H9 (cell line): ENCODE measurements at regions not wholly inside any gene's neighbourhood (a gene's known extent, or its start where the extent isn't known, plus 50 kb on each side); places are given as distances from the start of the nearest gene placed in this dataset.

Experiments
- DNase-seq: peaks from one replicate; pipeline ENCODE4 v3.0.0-alpha.2; 2017
- H2AFZ ChIP-seq: one replicate; pipeline ENCODE4 v1.6.1; 2013; ENCODE audit warnings: mild to moderate bottlenecking, low read length, control low read depth, moderate library complexity
- H2AK5ac ChIP-seq: 2 replicates; pipeline ENCODE4 v1.6.1; 2013; ENCODE audit warnings: low read length, control low read depth, mixed read lengths; ENCODE audit not compliant: insufficient read length
- H2BK120ac ChIP-seq: one replicate; pipeline ENCODE4 v1.6.1; 2013; ENCODE audit warnings: low read depth, mild to moderate bottlenecking, low read length, control low read depth, inconsistent platforms; ENCODE audit not compliant: poor library complexity, severe bottlenecking
- H2BK12ac ChIP-seq: 2 replicates; pipeline ENCODE4 v1.6.1; 2013; ENCODE audit warnings: low read length, control low read depth, mixed read lengths, low read depth; ENCODE audit not compliant: insufficient read length
- H2BK15ac ChIP-seq: 2 replicates; pipeline ENCODE4 v1.6.1; 2013; ENCODE audit warnings: low read depth, low read length, control low read depth
- H2BK20ac ChIP-seq: one replicate; pipeline ENCODE4 v1.6.1; 2013; ENCODE audit warnings: low read depth, mild to moderate bottlenecking, low read length, control low read depth, inconsistent platforms; ENCODE audit not compliant: poor library complexity, severe bottlenecking
- H2BK5ac ChIP-seq: 2 replicates; pipeline ENCODE4 v1.6.1; 2013; ENCODE audit warnings: low read length, control low read depth, mixed read lengths; ENCODE audit not compliant: insufficient read length
- H3K14ac ChIP-seq: 2 replicates; pipeline ENCODE4 v1.6.1; 2013; ENCODE audit warnings: low read length, control low read depth; ENCODE audit not compliant: insufficient read depth
- H3K18ac ChIP-seq: 2 replicates; pipeline ENCODE4 v1.6.1; 2013; ENCODE audit warnings: low read depth, mild to moderate bottlenecking, mixed read lengths, low read length, control low read depth; ENCODE audit not compliant: insufficient read length
- H3K23ac ChIP-seq: 2 replicates; pipeline ENCODE4 v1.6.1; 2013; ENCODE audit warnings: low read length, control low read depth, mixed read lengths, low read depth; ENCODE audit not compliant: insufficient read length
- H3K23me2 ChIP-seq: 2 replicates; pipeline ENCODE4 v1.6.1; 2013; ENCODE audit warnings: low read depth, mild to moderate bottlenecking, mixed read lengths, low read length, control low read depth; ENCODE audit not compliant: insufficient read length, poor library complexity, severe bottlenecking
- H3K27ac ChIP-seq: 2 replicates; pipeline ENCODE4 v1.5.1; 2013; ENCODE audit warnings: low read length, control low read depth, mixed read lengths, low read depth; ENCODE audit not compliant: insufficient read length
- H3K27me3 ChIP-seq: 2 replicates; pipeline ENCODE4 v1.6.1; 2013; ENCODE audit warnings: low read length, control low read depth, inconsistent platforms; ENCODE audit not compliant: insufficient read depth
- H3K4ac ChIP-seq: 2 replicates; pipeline ENCODE4 v1.6.1; 2013; ENCODE audit warnings: low read depth, mild to moderate bottlenecking, control low read depth, inconsistent platforms, low read length, moderate library complexity
- H3K4me1 ChIP-seq: 2 replicates; pipeline ENCODE4 v1.6.1; 2013; ENCODE audit warnings: low read length, control low read depth, inconsistent platforms; ENCODE audit not compliant: insufficient read depth
- H3K4me2 ChIP-seq: 2 replicates; pipeline ENCODE4 v1.6.1; 2013; ENCODE audit warnings: low read length, control low read depth, mixed read lengths; ENCODE audit not compliant: insufficient read length, insufficient read depth
- H3K56ac ChIP-seq: 2 replicates; pipeline ENCODE4 v1.6.1; 2013; ENCODE audit warnings: low read depth, mild to moderate bottlenecking, mixed read lengths, low read length, control low read depth; ENCODE audit not compliant: insufficient read length
- H3K79me1 ChIP-seq: 2 replicates; pipeline ENCODE4 v1.6.1; 2013; ENCODE audit warnings: low read depth, mild to moderate bottlenecking, moderate library complexity, low read length, control low read depth, inconsistent platforms; ENCODE audit not compliant: insufficient read depth, poor library complexity, severe bottlenecking
- H3K79me2 ChIP-seq: 2 replicates; pipeline ENCODE4 v1.6.1; 2013; ENCODE audit warnings: low read length, control low read depth, inconsistent platforms; ENCODE audit not compliant: insufficient read depth
- H3K9ac ChIP-seq: 2 replicates; pipeline ENCODE4 v1.6.1; 2013; ENCODE audit warnings: low read length, control low read depth, mixed read lengths; ENCODE audit not compliant: insufficient read length; ENCODE audit errors: extremely low read depth
- H3K9me3 ChIP-seq: one replicate; pipeline ENCODE4 v1.6.1; 2013; ENCODE audit warnings: low read depth, low read length, inconsistent platforms; ENCODE audit not compliant: control insufficient read depth
- H3T11ph ChIP-seq: one replicate; pipeline ENCODE4 v1.6.1; 2013; ENCODE audit warnings: mild to moderate bottlenecking, low read length, control low read depth, inconsistent platforms
- H4K20me1 ChIP-seq: one replicate; pipeline ENCODE4 v1.6.1; 2013; ENCODE audit not compliant: control insufficient read depth, insufficient read length, insufficient read depth
- H4K5ac ChIP-seq: 2 replicates; pipeline ENCODE4 v1.6.1; 2013; ENCODE audit warnings: low read depth, mild to moderate bottlenecking, mixed read lengths, low read length, control low read depth; ENCODE audit not compliant: insufficient read length
- H4K8ac ChIP-seq: replicated peaks from 2 replicates; pipeline ENCODE4 v1.6.1; 2013; ENCODE audit warnings: low read length, control low read depth, mixed read lengths, low read depth; ENCODE audit not compliant: insufficient read length
- H4K91ac ChIP-seq: 2 replicates; pipeline ENCODE4 v1.6.1; 2013; ENCODE audit warnings: low read depth, mild to moderate bottlenecking, moderate library complexity, mixed read lengths, low read length, control low read depth; ENCODE audit not compliant: insufficient read length
- H3K27ac Mint-ChIP-seq, 3 experiments: 2 replicates in 2 of 3; 3 replicates in 1 of 3; pipeline ENCODE4 v1.8.0; 2020 to 2021; ENCODE audit warnings: mixed read lengths in 3 of 3, mild to moderate bottlenecking in 1 of 3, moderate library complexity in 1 of 3
- H3K27me3 Mint-ChIP-seq: 2 replicates; pipeline ENCODE4 v1.8.0; 2021; ENCODE audit warnings: low read depth, mild to moderate bottlenecking, moderate library complexity, mixed read lengths
- H3K36me3 Mint-ChIP-seq, 3 experiments: 2 replicates in 2 of 3; 3 replicates in 1 of 3; pipeline ENCODE4 v1.8.0; 2020 to 2021; ENCODE audit warnings: low read depth in 3 of 3, mixed read lengths in 3 of 3; ENCODE audit not compliant: insufficient read depth in 1 of 3
- H3K4me1 Mint-ChIP-seq, 2 experiments: 2 replicates each; pipeline ENCODE4 v1.8.0; 2020; ENCODE audit warnings: mixed read lengths in 2 of 2
- H3K4me3 Mint-ChIP-seq, 2 experiments: 2 replicates in 1 of 2; 3 replicates in 1 of 2; pipeline ENCODE4 v1.8.0; 2020 to 2021; ENCODE audit warnings: mild to moderate bottlenecking in 2 of 2, mixed read lengths in 2 of 2, moderate library complexity in 1 of 2
- H3K9me3 Mint-ChIP-seq, 2 experiments: 2 replicates in 1 of 2; 3 replicates in 1 of 2; pipeline ENCODE4 v1.8.0; 2020; ENCODE audit warnings: mild to moderate bottlenecking in 2 of 2, mixed read lengths in 2 of 2, moderate library complexity in 1 of 2
- CTCF ChIP-seq: fragments of 200-600 bp; sonication (generic); conservative IDR thresholded peaks from 3 replicates; pipeline ENCODE4 v1.8.0; 2021; ENCODE audit warnings: antibody characterized with exemption, mild to moderate bottlenecking
- WGBS: extraction: QIAGEN DNeasy Blood & Tissue Kit; methylation state at CpG from one replicate; pipeline ENCODE4 v1.1.7; 2013; ENCODE audit warnings: missing lambda C conversion rate, low lambda C conversion rate, mixed read lengths; ENCODE audit not compliant: insufficient read length; ENCODE audit errors: extremely low coverage; 5-methylcytosine and 5-hydroxymethylcytosine counted together

DNA sequence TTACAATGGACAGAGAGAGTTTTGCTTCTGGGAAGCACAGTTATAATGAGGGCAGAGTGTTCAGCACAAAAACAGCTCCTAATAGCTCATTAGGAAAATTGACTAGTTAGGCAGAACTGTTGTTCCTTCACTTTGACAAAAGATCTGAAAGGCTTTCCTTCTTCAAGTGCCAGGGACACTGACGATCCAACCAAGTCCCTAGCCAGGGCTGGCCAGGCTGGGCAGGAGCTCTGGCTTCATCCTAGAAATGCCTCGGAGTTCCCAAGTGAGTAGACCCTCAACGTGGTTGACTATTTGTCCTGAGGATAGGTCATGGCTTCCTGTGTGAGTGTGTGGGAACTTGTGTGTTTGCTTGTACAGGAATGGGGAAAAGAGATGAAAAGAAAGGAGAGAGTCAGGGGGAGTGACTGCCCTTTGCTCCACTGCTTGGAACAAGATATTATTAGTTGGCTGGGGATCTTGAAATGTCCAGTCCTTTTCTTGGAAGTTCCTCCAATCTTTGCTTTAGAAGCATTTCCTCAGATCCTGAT is 617.9 kb downstream of the NTRK3 start:
- no peak overlapping the region for H2BK20ac ChIP-seq
- no peaks in the 10 kb centered on the region for H3K9me3 Mint-ChIP-seq
- H3K23me2 ChIP-seq: no peaks in the 10 kb centered on the region

More for the DNA sequence above, 617.9 kb downstream of the NTRK3 start:
- WGBS: no CpG with 5 or more reads among the region's 3 CpGs
- no peak overlapping the region for H3K4me2 ChIP-seq
- no peak overlapping the region for H4K8ac ChIP-seq
- no peak overlapping the region for H2BK15ac ChIP-seq
- Mint-ChIP-seq H3K36me3 (no peaks in the 10 kb centered on the region), H3K27ac (no peak overlapping the region), H3K4me1 (peaks cover 5 to 6% of the 10 kb centered on the region in 2 experiments), H3K27me3 (no peaks in the 10 kb centered on the region), H3K4me3 (no peak overlapping the region)
- H3K56ac ChIP-seq: no peak overlapping the region
- no peaks in the 10 kb centered on the region for H3K27me3 ChIP-seq
- no peak overlapping the region for H2BK5ac ChIP-seq
- no peak for TF ChIP-seq CTCF
- H3K23ac ChIP-seq: no peak overlapping the region
- DNase-seq: no peak
- no peak overlapping the region for H3K27ac ChIP-seq
- H3K79me1 ChIP-seq: no peaks in the 10 kb centered on the region
- no peak overlapping the region for H2AFZ ChIP-seq
- no peaks in the 10 kb centered on the region for H3K9me3 ChIP-seq
- no peaks in the 10 kb centered on the region for H3K79me2 ChIP-seq
- no peak overlapping the region for H4K5ac ChIP-seq
- H3K4ac ChIP-seq: no peak overlapping the region
- no peaks in the 10 kb centered on the region for H4K20me1 ChIP-seq
- no peaks in the 10 kb centered on the region for H3K4me1 ChIP-seq
- no peak overlapping the region for H3K18ac ChIP-seq
- H3K9ac ChIP-seq: no peak overlapping the region
- H2BK120ac ChIP-seq: no peak overlapping the region
- no peak overlapping the region for H2BK12ac ChIP-seq
- H4K91ac ChIP-seq: no peak overlapping the region
- H3K14ac ChIP-seq: no peak overlapping the region
- H3T11ph ChIP-seq: no peak overlapping the region
- H2AK5ac ChIP-seq: no peak overlapping the region
